Erythroblast (primary cell): ENCODE measurements at regions not wholly inside any gene's neighbourhood (a gene's known extent, or its start where the extent isn't known, plus 50 kb on each side); places are given as distances from the start of the nearest gene placed in this dataset.

ENCODE experiments used
- GATA1 ChIP-seq: IDR thresholded peaks from 2 replicates; pipeline ENCODE4 v1.6.1; 2011; ENCODE audit warnings: low read depth, mild to moderate bottlenecking, control low read depth, low read length, moderate library complexity
- POLR2A ChIP-seq: IDR thresholded peaks from 2 replicates; pipeline ENCODE4 v1.6.1; 2011; ENCODE audit warnings: mild to moderate bottlenecking, low read length

DNA sequence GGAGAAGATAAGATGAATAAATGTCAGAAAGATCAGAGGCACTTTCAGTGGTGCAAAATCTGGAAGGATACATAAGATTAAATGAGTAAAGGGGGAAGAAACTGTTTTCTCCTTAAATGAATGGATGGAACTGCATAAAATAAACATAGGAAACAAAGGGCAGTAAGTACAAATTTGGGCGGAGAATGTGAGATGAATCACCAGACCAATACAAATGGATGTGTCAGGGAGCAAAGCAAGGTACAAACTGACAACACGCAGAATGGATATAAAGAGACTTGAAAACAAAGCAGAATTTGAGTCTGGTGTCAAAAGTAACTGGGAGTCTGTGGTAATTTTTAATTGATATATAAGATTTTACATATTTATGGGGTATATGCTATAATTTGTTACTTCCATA, 175.3 kb upstream of the PCDH18 start:
- TF ChIP-seq POLR2A (no peak), GATA1 (no peak)
